Activated CD4-positive, CD25-positive, alpha-beta regulatory T cell treated with anti-CD3 and anti-CD28 coated beads, Interleukin-2, amount 50 U/mL, for 72 hours (primary cell): ENCODE measurements at regions not wholly inside any gene's neighbourhood (a gene's known extent, or its start where the extent isn't known, plus 50 kb on each side); places are given as distances from the start of the nearest gene placed in this dataset.

Source experiments
- DNase-seq: peaks from one replicate; pipeline ENCODE4 v3.0.0; 2021

DNA sequence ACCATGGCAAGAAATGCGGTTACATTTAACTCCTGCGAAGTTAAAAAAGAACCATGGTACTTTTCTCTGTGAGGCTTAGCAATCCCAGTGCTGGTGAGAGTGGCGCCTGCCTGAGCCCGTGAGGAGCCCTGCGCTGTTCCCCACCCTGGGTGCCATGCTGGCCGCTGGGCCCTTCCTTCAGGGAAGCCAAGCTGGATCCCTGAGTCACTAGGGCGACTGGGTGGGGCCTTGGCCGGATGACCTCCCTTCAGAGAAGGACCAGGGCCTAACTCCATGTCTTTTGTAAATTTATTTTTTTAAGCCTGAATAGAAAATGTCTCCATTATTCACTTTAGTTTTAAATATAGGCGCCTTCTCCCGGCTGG is 209.1 kb downstream of the ERMARD start:
- no peak for DNase-seq

DNA sequence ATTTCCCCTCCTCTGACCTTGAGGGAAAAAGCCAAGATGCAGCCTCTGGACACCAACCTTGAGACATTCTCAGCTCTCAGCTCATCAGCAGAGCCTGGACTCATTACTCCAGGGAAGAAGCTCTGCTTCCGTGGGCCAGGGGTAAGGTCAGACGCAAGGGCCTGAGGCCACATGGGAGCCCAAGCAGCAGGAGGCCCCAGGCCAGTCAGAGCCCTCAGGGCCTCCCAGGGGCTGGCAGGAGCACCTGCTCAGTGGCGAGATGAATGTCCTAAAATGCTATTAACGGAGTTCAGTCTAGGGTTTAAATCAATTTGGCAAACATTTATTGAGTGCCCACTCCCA is 208.6 kb downstream of the ERMARD start:
- no peak for DNase-seq

DNA sequence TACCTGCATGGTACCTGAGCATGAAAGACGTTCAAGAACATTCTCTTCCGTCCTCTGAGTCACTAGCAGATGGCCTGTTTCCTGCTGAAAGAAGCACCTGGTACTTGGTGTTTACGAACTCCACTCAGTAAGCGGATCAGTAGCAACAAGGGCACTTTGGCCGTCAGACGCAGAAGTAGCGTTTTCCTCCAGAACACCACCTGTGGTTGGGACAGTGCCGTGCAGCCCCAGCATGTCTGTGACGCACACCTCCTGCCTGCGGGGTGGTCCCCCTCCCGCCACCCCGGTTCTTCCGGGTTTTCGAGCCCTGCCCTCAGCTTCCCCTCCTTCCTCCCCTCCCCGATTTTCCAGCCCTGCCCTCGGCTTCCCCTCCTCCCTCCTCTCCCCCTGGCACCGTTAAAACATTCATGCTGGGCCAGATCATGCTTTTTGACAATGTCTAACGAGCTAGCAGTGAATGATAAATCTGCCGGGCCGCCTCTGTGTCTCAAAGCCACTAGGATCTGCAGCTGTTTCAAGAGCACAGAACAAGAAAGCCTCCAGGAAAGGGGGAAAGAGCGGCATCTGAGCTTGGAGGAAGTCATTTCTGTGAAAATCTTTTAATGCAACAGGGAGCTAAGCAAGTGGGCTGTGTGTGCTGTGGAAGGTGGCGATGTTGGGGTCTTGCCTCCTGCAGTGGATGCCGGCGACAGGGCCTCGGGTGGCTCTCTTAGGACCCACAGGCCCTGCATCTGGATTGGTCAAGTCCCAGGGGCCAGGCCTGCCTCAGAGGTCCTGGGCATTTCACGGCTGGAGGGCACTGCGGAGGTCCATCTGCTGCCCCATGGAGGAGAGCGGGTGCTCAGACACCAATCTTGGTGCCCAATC is 207.9 kb downstream of the ERMARD start:
- DNase-seq: peak; percentile 23

DNA sequence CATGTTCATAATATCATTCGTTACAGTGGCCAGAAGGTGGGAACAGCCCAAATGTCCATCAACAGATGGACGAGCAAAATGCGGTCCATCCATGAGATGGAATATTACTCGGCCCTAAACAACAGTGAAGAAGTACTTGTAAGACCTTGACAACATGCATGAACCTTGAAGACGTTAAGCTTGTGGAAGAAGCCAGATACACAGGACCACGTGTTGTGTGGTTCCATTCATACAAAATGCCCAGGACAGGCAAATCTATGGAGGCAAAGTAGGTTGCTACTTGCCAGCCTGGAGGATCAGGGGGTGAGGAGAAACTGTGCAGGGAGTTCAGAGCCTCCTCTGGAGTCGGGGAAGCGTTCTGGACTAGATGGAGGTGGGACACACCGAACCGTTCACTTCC is 207.1 kb downstream of the ERMARD start:
- no peak for DNase-seq

DNA sequence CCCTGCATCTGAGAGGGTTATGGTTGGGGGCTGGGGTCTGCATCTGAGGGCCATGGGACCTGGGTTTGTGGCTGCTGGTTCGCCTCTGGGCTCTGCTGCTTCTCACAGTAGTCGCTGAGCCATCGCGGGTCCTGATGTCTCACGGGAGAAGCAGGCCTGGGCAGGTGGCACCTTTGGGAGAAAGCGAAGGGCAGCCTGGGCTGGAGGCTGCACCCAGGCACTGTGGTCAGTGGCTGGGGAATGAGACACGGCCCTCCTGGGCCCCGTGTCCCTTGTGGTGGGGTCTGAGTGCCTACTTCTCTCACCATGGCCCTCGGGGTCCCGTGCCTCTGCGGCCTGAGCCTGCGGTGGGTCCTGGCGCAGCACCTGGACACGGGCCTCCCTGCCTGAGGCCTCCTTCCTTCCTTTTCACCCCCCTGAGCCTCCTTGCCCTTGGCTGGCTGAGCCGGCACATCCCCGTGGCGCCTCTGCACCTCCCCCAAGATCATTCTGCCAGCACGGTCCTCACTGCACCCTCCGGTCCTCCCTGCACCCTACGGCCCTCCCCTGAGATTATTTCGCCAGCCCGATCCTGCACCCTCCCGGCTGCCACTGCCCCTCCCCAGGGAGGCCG is 206.0 kb downstream of the ERMARD start:
- peak; percentile 29 for DNase-seq

DNA sequence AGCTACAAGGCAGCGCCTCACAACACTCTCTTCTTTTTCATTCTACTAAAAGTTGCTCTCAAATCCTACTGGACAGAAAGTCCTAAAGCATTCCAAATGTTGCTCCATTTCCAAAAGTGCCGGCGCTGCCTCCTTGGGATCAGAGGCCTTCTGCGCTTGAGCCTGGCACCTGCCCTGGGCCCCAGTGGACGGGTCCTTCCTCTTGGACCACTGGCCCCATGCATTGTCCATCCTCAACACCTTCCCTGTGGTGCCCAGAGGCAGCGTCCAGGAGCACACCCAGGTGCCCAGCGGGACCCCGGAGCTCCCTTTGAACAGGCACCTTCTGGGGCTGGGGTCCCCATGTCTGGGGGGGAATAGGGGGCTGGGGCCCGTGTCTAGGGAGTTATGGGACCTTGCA is 205.2 kb downstream of the ERMARD start:
- no peak for DNase-seq

DNA sequence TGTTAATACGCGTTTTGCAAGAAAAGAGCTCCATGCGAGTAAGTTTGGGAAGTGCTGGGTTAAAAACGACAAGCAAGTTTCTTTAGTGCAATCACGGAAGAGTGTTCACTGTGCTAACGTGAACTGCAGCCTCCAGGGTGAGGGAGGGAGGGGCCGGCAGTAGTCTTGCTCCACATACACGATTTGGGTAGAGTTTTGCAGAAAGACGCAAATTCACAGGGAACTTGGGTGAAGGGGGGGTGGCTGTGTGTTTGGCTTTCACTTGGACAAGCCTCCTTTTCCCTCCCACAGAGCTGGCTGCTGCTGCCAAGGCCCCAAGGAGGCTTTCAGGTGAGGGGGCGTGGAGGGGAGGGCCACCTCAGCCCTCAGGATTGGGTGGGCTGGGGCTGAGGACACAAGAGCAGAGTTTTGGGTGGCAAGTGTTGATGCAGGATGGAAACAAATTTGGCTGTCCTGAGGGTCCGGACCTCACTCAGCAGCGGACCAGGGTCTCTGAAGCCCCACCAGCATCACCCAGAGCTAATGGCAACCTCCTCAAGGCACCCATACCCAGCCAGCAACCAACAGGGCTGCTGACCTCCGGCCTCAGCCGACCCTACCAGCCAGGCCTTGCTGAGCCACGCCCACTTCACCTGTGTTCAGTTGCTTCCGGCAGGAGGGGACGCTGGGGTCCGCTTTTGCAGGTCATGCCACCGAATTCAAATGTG is 204.5 kb downstream of the ERMARD start:
- DNase-seq: no peak

DNA sequence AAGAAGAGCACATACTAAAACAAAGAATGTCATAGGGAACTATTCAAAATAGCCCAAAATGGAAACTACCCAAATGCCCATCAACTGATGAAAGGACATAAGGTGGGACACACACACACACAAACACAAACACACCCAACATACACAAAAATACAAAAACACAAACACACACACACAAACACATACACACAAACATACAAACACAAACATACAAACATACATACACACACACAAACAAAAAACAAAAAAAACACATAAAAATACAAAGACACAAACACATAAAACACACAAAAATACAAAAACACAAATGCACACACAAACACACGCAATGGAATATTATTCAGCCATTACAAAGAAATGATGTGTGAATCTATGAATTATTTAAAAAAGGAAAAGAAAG is 203.6 kb downstream of the ERMARD start:
- DNase-seq: no peak

DNA sequence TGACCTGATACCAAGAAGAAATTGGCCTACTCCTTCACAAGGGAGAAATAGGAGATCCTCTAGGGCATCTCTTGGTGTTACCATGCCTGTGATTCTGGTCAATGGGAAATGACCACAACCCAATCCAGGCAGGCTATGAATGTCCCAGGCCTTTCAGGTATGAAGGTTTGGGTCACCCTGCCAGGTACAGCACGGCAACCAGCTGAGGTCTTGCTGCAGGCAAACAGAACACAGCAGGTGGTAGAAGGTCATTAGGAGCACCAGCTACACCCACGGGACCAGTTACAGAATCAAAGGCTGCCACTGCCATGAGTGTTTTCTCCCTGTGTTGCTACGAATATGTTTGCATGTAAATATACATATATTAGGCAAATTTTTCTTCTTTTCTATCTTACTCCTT is 202.3 kb downstream of the ERMARD start:
- DNase-seq: no peak

DNA sequence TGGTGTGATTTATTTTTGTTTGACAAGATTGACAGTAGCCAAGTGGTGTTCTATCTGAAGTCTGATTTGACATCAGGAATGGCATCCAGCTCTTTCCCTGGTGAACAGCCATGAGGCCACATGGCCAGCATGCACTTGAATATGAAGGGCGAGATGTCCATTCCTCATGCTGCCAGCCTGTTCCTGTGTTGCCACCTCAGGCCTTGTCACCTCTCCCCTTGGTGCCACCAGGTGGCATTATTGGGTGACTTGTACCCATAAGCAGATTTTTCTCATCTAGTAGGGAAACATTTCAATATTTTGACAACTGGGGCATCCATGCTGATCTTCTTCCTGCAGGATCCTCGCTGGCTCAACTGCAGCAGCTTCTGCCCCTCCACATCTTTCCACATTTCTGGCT is 199.1 kb downstream of the ERMARD start:
- DNase-seq: no peak

DNA sequence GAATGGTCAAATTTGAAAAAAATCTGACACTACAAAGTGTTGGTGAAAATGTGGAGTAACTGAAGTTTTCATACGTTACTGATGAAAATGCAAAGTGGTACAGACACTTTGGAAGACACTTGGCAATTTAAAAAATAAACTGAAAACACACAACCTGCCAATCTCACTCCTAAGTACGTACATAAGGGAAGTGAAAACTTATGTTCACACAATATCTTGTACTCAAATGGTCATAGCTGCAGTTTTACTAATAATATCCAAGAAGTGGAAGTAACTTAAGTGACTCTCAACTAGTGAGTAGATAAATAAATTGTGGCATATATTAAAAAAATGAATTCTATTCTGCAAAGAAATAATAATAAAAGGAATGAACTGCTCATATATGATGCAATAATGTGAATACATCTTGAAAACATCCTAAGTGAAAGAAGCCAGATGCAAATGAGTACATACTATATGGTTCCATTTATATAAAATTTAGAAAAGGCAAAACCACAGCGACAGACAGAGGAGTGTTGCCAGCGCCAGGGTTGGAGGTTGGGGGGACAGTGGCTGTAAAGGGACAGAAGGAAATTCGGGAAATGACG is 198.2 kb downstream of the ERMARD start:
- DNase-seq: no peak

DNA sequence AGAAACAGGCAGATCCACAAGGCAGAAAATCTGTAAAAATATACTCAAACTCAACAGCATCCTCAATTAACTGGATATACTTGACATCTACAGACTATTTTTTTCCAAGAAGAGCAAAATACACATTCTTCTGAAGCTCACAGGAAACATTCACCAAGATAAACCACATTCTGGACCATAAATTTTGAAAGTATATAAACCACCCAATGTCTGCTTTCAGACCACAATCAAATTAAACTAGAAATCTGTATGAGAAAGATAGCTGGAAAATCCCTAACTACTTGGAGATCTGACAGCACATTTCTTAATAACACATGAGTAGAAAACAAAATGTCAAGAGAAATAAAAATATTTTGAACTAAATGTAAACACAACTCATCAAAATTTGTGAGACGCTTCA is 195.5 kb downstream of the ERMARD start:
- no peak for DNase-seq

DNA sequence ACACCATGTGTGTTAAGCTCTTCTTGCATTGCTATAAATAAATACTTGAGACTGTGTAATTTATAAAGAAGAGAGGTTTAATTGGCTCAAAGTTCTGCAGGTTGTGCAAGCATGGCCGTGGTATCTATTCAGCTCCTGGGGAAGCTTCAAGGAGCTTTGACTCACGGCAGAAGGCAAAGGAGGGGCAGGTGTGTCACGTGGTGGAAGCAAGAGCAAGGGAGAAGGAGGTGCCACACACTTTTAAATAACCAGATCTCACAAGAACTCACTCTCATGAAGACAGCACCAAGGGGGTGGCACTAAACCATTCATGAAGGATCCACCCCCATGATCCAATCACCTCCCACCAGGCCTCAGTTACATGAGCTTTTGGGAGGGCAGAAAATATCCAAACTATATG is 193.7 kb downstream of the ERMARD start:
- no peak for DNase-seq

DNA sequence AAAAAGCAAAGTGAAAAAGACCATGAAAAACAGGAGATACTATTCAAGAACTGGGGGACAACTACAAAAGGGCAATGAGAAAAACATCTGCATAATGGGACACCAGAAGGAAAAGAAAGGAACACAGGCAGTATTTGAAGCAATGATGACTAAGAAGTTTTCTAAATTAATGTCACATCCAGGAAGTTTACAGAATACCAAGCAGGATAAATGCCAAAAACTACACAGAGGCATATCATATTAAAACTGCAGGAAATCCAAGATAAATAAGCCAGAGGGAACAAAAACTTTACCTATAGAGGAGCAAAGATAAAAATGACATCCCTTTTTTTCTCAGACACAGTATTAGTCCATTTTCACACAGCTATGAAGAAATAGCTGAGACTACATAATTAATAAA is 193.0 kb downstream of the ERMARD start:
- DNase-seq: no peak

DNA sequence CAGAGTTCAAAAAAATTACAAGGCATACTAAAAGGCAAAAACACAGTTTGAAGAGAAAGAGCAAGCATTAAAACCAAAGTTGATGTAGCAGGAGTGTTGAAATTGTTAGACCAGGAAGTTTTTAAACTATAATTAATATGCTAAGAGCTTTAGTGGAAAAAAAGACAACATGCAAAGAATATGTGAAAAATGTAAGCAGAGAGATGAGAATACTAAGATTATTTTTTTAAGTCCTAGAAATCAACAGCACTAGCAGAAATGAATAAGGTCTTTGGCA is 192.6 kb downstream of the ERMARD start:
- DNase-seq: no peak

DNA sequence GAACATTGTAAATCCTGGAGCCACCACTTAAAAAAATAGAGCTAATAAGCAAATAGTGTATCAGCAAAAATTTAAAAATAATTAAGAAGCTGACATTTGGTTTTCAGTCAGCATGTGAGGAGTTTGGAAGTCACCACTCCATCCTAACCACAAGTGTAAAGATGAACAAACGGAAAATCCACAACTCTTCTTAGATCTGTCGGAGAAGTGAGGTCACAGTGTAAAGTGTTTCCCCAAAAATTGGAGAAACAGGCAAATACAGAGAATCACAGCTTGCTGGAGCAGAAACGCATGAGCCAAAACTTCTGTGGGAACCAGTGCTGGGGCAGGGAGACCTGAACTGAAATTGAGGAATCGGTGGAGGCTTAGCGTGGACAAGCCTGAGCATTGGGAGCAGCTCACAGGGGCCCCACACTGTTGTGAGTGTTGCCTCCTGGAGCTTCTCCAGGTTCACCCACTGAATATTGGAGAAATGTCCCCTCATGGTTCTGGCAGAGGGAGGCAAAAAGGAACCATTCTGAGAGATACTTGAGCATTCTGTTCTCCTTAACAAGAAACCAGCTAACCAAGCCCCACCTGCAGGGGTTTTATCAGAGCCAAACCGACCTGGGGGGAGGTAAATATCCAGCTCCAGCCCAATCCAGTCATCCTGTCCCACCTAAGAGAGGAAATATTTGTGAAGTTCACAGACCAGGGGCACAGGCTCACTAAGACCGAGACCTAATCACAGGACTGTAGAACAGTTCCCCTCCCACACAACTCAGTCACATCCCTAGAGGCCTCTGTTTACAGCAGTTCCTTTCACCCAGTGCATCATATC is 192.0 kb downstream of the ERMARD start:
- DNase-seq: no peak

DNA sequence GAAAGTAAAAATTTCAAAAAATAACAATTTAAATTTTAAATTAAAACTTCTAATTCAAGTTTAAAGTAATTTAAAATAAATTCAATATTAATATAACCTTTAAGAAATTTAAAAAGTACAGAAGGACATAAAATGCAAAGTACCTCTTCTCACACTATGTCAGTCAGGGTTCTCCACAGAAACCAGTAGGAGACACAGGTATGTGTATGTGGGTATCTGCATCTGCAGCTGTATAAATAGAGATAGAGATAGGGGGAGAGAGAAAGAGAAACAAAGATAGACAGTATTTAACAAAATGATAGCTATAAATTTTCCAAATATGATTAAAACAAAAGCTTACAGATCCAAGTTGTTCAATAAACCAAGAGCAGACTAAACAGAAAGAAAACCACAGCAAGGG is 190.8 kb downstream of the ERMARD start:
- no peak for DNase-seq

DNA sequence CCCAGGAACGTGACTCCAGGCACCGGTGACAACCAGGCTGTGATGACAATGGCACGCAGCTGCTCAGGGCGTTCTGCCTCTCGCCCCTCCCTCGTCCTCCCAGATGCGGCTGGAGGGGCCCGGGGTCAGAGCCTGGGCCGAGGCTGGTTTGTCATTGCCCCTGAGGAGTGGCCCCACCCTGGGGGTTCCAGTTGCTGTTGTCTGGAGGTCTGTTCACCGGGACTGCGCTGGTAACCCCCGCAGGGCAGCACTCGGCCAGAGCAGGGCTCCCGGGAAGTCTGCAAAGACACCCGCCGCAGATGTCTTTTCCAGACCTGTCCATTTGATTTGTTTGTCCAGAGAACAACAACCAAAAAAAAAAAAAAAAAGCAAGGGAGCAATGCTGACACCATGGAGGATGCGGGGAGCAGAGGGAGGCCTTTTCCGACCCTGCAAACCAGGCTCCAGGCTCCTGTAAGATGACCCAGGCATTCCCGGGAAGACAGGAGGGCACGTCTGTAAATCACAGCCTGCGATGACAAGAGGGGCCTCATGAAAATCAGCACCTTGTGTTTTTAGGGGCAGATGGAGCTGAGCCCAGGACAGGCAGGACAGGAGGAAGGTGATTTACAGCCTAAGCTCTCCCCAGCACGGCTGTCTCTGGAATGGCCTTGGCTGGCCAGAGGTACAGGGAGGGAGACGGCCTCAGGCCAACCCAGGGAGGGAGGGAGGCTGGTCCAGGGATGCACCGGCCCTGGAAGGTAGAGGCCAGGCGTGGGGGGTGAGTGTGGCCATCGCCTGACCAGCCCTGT is 189.3 kb downstream of the ERMARD start:
- no peak for DNase-seq

DNA sequence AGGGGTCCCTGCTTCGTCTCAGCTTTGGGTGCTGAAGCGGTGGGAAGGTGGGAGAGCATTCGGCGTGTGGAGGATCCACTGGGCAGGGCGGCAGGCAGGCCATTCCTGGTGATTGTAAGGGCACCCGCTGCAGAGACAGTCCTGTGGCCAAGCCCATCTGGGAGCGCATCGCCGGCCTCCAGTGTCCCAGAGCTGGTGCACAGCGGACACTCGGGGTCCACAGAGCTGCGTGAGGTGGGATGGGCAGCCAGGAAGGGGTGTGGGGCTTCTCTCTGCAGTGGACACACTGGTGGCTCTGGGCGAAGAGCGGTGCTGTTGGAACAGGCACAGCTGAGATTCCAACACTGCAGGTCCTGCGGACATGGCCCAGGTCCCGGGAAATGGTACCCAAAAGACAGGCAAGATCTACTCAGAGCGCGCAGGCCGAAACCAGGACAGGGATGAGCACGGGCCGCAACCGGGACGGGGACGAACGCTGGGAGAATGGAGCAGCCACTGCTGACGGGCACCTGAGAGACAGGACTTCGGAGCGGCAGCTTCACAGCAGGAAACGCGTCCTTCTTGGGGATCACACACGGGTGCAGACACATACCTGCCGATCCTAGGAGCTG is 188.2 kb downstream of the ERMARD start:
- DNase-seq: no peak

DNA sequence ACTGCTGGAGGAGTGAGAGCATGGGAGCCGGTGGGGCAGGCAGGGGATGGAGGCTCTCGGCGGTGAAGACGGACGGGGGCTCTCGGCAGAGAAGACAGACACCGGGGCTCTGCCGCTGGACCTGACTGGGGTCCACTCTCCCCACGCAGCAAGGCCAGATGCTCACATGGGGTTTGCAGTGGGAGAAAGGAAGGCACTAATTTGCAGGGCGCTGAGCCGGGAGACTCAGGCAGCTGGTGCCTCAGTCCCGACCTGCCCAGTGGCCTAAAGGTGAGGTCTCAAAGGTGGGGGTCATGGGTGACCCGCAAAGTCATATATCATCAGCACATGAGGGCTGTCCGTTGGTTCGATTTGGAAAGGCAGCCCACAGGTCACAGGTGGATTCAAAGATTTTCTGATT is 187.3 kb downstream of the ERMARD start:
- DNase-seq: no peak

DNA sequence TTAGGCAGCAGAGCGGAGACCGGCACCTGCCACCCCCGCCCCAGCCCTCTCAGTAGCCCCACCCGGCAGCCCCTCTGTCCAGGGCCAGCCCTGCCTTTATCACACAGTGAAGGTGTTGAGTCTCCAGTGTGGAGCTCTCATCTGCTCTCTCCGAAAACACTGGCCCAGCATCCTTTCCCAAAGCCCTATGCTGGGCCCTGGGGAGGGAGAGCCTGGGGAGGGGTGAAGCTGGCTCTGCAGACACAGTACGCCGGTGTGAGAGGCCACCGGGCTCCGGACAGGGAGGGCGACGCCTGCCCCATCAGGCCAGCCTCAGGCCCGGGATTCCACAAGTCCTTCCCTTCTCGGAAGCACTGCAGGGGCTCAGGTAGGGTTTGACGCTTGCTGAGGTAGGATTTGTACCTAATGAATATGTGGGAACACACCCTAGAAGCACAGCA is 186.9 kb downstream of the ERMARD start:
- no peak for DNase-seq
